Parathyroid adenoma (tissue), 2 donors: ENCODE measurements at regions not wholly inside any gene's neighbourhood (a gene's known extent, or its start where the extent isn't known, plus 50 kb on each side); places are given as distances from the start of the nearest gene placed in this dataset.
"Not testable (repeated sequence)": the region's sequence is repeated elsewhere in the genome, so short reads cannot be mapped to it uniquely, and the experiment has no call there.

ENCODE experiments used
- H2AFZ ChIP-seq: fragments of 300-600 bp; sonication (generic); one replicate; pipeline ENCODE4 v1.7.0; 2017; ENCODE audit warnings: antibody characterized with exemption, mild to moderate bottlenecking
- H3K27ac ChIP-seq: fragments of 300-600 bp; sonication (generic); one replicate; pipeline ENCODE4 v1.7.0; 2017
- H3K27me3 ChIP-seq: fragments of 300-600 bp; sonication (generic); one replicate; pipeline ENCODE4 v1.7.0; 2017; ENCODE audit warnings: low read length; ENCODE audit not compliant: control insufficient read depth, insufficient read depth
- H3K36me3 ChIP-seq: fragments of 300-600 bp; sonication (generic); one replicate; pipeline ENCODE4 v1.7.0; 2017; ENCODE audit warnings: low read length; ENCODE audit not compliant: control insufficient read depth, insufficient read depth
- H3K4me1 ChIP-seq: fragments of 300-600 bp; sonication (generic); one replicate; pipeline ENCODE4 v1.7.0; 2017; ENCODE audit warnings: control low read depth
- H3K4me2 ChIP-seq: fragments of 300-600 bp; sonication (generic); one replicate; pipeline ENCODE4 v1.7.0; 2017; ENCODE audit warnings: low read length
- H3K4me3 ChIP-seq: fragments of 300-600 bp; sonication (generic); one replicate; pipeline ENCODE4 v1.7.0; 2017; ENCODE audit warnings: low read depth, low read length
- H3K79me2 ChIP-seq: fragments of 300-600 bp; sonication (generic); one replicate; pipeline ENCODE4 v1.7.0; 2017; ENCODE audit warnings: control low read depth
- H3K9ac ChIP-seq: fragments of 300-600 bp; sonication (generic); one replicate; pipeline ENCODE4 v1.7.0; 2017; ENCODE audit warnings: mild to moderate bottlenecking
- H3K9me3 ChIP-seq: fragments of 300-600 bp; sonication (generic); one replicate; pipeline ENCODE4 v1.7.0; 2017; ENCODE audit warnings: low read length; ENCODE audit not compliant: control insufficient read depth
- CTCF ChIP-seq: fragments of 300-600 bp; sonication (generic); IDR thresholded peaks from one replicate; pipeline ENCODE4 v1.7.0; 2017; ENCODE audit warnings: antibody characterized with exemption, mild to moderate bottlenecking
- donor health status: primary hyperparathyroidism.

DNA sequence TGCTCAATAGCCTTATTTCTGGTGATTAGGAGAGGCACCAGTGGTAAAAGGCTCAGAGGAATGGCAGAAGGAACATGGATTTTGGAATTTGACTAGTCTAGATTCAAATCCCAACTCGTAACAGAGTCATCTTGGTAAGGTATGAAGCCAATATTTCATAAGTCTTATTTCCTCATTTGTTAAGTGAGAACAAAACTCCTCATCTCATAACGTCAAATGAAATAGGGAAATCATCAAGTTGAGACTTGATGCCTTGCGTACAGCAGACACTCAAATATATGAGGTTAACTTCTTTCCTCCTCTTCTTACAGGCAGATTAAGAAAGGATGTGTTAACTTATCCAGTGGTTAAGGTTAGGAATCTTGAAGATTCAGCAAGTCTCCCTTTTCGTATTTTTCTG is 189.2 kb downstream of the DLEU7 start:
- Histone ChIP-seq H3K4me2 (no peak overlapping the region), H2AFZ (no peak overlapping the region), H3K27me3 (no peaks in the 10 kb centered on the region), H3K9ac (no peak overlapping the region), H3K4me3 (no peak overlapping the region), H3K27ac (no peak overlapping the region), H3K4me1 (no peaks in the 10 kb centered on the region), H3K9me3 (no peaks in the 10 kb centered on the region), H3K36me3 (no peaks in the 10 kb centered on the region), H3K79me2 (no peaks in the 10 kb centered on the region)
- TF ChIP-seq CTCF: no peak

GRCh38 chr13:50661881-50662280 is 181.6 kb downstream of the DLEU7 start:
- H3K9me3 ChIP-seq, H3K36me3 ChIP-seq, H3K79me2 ChIP-seq, H3K9ac ChIP-seq, H3K27ac ChIP-seq, H3K4me2 ChIP-seq, H3K4me1 ChIP-seq, H3K4me3 ChIP-seq, H3K27me3 ChIP-seq, H2AFZ ChIP-seq: not testable (repeated sequence)

DNA sequence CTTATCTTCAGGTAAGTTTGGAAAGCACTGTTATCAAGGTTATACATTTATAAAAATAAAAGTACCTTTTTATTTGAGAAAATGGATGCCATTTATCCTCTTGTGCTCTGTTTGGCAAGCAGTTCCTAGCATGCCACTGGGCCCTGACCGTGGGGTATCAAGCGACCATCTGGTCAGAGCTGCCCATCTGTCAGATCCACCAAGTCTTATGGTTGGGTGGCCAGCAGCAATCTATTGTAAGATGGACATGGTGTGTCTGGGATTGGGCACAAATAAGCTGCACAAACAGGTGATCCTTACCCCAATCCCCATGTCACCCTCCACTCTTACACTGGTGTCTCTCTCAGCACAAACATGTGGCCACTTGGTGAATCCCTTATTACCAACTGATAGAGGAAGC is 178.5 kb downstream of the DLEU7 start:
- H2AFZ ChIP-seq: no peak overlapping the region
- no peaks in the 10 kb centered on the region for H3K27me3 ChIP-seq
- no peaks in the 10 kb centered on the region for H3K36me3 ChIP-seq
- H3K4me2 ChIP-seq: no peak overlapping the region
- no peaks in the 10 kb centered on the region for H3K9me3 ChIP-seq
- H3K79me2 ChIP-seq: no peaks in the 10 kb centered on the region
- H3K9ac ChIP-seq: no peak overlapping the region
- no peak for TF ChIP-seq CTCF
- H3K4me3 ChIP-seq: no peak overlapping the region
- no peaks in the 10 kb centered on the region for H3K4me1 ChIP-seq
- no peak overlapping the region for H3K27ac ChIP-seq

GRCh38 chr13:50668049-50668448 is 175.4 kb downstream of the DLEU7 start:
- Histone ChIP-seq H3K4me2 (no peak overlapping the region), H3K27me3 (no peaks in the 10 kb centered on the region), H2AFZ (no peak overlapping the region), H3K79me2 (no peaks in the 10 kb centered on the region), H3K27ac (no peak overlapping the region), H3K36me3 (no peaks in the 10 kb centered on the region), H3K9me3 (no peaks in the 10 kb centered on the region), H3K9ac (no peak overlapping the region), H3K4me3 (no peak overlapping the region), H3K4me1 (no peaks in the 10 kb centered on the region)
- no peak for TF ChIP-seq CTCF

DNA sequence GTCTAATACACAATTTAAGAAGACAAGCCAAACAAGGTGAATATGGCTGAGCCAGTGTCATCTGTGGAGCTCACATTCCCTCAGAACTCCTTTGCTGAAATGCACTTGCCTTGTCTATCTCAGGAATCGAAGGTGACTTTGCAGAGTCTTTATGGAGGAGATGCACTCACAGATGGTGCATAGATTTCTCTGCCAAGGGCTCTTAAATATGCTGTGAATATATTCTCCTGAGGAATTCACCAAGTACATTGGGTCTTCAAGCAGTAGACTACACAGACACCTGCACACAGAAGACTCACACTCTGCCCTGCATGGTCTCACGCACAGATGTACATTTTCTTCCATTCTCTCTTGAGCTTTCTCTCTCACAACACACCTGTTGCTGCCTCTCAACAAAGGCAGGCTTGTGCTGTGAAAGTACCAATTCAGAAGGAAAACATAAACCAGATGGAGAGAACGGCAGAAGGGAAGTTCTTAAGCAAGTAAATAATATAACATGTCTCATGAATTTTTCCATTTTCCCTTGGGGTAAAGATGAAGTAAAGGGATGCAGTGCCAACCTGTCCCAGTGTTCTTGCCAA is 174.7 kb downstream of the DLEU7 start:
- no peak for TF ChIP-seq CTCF
- Histone ChIP-seq H3K27me3 (no peaks in the 10 kb centered on the region), H3K79me2 (no peaks in the 10 kb centered on the region), H3K9me3 (no peaks in the 10 kb centered on the region), H3K9ac (no peak overlapping the region), H3K4me2 (no peak overlapping the region), H3K4me3 (no peak overlapping the region), H2AFZ (no peak overlapping the region), H3K27ac (no peak overlapping the region), H3K4me1 (no peaks in the 10 kb centered on the region), H3K36me3 (no peaks in the 10 kb centered on the region)
